ENCODE measurements at regions not wholly inside any gene's neighbourhood (a gene's known extent, or its start where the extent isn't known, plus 50 kb on each side); places are given as distances from the start of the nearest gene placed in this dataset.

DNA sequence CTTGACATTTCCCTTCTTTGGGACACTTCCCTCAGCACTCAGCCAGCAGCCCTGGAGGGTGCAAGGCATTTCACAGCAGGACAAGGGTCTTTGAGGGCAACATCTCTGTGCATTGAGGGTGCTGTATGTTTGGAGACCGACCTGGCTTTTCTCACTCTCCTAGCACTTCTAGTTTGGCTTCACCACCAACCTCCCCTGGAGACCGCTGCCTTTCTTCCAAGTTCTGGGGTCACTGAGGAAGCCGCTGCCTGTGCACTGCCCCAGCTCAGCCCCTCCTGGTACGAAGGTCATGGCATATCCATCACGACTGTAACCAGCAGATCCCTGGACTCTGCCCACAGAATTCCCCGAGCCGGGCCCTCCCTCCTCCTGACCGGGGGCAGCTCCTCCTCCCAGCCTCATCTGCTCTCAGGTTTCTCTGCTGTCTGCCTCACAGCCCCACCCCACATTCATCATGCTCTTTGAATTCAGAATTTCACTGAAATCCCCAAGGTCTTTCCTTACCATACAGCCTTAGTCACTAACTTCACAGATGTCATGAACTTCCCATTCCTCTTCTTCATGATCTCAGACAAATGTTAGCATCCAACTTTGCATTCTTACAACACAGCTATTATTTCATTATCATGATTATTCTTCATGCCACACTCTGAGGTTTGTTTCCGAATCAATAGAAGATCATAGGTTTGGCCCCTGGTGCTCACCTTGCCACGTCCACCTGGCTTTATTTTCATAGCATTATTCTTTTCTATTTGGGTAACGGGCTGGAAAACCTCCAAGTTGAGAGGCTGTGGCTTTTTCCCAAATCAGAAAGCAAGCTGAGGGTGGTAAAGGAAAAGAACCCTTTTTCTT is 113.0 kb upstream of the COPS8 start (continued):
- TF ChIP-seq MTA1 (CRISPR knock-in tag; IDR thresholded peaks at IDR 0.05; ENCODE audit: borderline replicate concordance) (peak; percentile 84; the same call in 1 of the 2 replicates), POGZ (CRISPR knock-in tag; IDR thresholded peaks at IDR 0.05) (peak; percentile 84), ERF (CRISPR knock-in tag; IDR thresholded peaks at IDR 0.05) (peak; percentile 56), ZNF343 (CRISPR knock-in tag; IDR thresholded peaks at IDR 0.05) (no peak), CREM (IDR thresholded peaks at IDR 0.05) (peak; percentile 56; the same call in 1 of the 2 replicates), CREM (CRISPR knock-in tag; IDR thresholded peaks at IDR 0.05) (no peak), FOSL1 (CRISPR knock-in tag; IDR thresholded peaks at IDR 0.05; ENCODE audit: borderline replicate concordance) (no peak), ZNF30 (CRISPR knock-in tag; IDR thresholded peaks at IDR 0.05) (no peak), ZFP41 (CRISPR knock-in tag; IDR thresholded peaks at IDR 0.05; ENCODE audit: borderline replicate concordance) (no peak), ZNF710 (CRISPR knock-in tag; IDR thresholded peaks at IDR 0.05; ENCODE audit: borderline replicate concordance) (peak; percentile 95), ZNF367 (CRISPR knock-in tag; IDR thresholded peaks at IDR 0.05; ENCODE audit: borderline replicate concordance) (no peak), GFI1 (CRISPR knock-in tag; IDR thresholded peaks at IDR 0.05; ENCODE audit: borderline replicate concordance) (no peak), NR2F2 (IDR thresholded peaks at IDR 0.05; ENCODE audit: borderline replicate concordance, low read depth) (0 out of 2 replicates have a peak, but pooled peaks have one; percentile 19), ZNF160 (CRISPR knock-in tag; IDR thresholded peaks at IDR 0.05) (peak; percentile 69; the same call in 1 of the 2 replicates), ZSCAN9 (CRISPR knock-in tag; IDR thresholded peaks at IDR 0.05; ENCODE audit: borderline replicate concordance) (0 out of 2 replicates have a peak, but pooled peaks have one; percentile 46), NAIF1 (CRISPR knock-in tag; IDR thresholded peaks at IDR 0.05; ENCODE audit: borderline replicate concordance) (no peak)
- TF ChIP-seq, protein P1, sequence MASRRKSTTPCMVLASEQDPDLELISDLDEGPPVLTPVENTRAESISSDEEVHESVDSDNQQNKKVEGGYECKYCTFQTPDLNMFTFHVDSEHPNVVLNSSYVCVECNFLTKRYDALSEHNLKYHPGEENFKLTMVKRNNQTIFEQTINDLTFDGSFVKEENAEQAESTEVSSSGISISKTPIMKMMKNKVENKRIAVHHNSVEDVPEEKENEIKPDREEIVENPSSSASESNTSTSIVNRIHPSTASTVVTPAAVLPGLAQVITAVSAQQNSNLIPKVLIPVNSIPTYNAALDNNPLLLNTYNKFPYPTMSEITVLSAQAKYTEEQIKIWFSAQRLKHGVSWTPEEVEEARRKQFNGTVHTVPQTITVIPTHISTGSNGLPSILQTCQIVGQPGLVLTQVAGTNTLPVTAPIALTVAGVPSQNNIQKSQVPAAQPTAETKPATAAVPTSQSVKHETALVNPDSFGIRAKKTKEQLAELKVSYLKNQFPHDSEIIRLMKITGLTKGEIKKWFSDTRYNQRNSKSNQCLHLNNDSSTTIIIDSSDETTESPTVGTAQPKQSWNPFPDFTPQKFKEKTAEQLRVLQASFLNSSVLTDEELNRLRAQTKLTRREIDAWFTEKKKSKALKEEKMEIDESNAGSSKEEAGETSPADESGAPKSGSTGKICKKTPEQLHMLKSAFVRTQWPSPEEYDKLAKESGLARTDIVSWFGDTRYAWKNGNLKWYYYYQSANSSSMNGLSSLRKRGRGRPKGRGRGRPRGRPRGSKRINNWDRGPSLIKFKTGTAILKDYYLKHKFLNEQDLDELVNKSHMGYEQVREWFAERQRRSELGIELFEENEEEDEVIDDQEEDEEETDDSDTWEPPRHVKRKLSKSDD (CRISPR knock-in tag; IDR thresholded peaks at IDR 0.05; ENCODE audit: low read depth): no peak
- TF ChIP-seq, protein P2, sequence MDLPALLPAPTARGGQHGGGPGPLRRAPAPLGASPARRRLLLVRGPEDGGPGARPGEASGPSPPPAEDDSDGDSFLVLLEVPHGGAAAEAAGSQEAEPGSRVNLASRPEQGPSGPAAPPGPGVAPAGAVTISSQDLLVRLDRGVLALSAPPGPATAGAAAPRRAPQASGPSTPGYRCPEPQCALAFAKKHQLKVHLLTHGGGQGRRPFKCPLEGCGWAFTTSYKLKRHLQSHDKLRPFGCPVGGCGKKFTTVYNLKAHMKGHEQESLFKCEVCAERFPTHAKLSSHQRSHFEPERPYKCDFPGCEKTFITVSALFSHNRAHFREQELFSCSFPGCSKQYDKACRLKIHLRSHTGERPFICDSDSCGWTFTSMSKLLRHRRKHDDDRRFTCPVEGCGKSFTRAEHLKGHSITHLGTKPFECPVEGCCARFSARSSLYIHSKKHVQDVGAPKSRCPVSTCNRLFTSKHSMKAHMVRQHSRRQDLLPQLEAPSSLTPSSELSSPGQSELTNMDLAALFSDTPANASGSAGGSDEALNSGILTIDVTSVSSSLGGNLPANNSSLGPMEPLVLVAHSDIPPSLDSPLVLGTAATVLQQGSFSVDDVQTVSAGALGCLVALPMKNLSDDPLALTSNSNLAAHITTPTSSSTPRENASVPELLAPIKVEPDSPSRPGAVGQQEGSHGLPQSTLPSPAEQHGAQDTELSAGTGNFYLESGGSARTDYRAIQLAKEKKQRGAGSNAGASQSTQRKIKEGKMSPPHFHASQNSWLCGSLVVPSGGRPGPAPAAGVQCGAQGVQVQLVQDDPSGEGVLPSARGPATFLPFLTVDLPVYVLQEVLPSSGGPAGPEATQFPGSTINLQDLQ (CRISPR knock-in tag; IDR thresholded peaks at IDR 0.05): no peak

Data from HepG2 (cell line).